ENCODE measurements at regions not wholly inside any gene's neighbourhood (a gene's known extent, or its start where the extent isn't known, plus 50 kb on each side); places are given as distances from the start of the nearest gene placed in this dataset.

DNA sequence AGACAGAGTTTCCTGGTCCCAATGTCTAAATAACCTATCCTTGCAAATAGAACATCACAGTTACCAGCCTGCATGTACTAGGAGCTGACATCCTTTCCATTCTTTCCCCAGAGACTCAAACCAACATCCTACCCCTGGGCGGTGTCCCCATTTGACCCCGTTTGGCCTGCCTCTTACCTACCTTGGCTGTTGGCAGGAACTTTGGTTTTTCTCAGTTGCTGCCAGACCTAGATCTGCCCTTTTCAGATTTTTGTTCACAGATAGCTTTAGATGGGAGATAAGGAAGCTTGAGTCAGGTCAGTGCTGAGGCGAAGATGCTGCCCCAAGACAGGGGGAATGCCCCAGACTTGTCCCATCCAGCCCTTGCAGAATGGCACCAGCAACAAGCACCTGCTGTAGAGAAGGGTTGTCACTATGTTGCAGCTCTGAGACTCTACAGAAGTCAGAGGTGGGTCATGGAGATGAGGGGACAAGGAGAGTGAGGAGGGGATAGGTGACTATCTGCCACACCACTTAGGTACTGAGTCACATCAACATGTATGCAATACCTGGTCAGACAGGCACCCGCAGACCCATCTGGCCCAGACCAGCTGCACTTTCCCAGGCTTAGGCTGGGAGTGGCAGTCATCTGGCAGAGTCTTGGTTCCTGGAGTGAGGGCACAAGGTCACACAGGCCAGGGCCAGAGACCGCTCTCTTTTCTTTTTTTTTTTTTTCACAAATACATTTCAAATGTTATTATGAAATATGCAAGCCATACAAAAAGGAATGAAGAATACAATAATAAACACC, 61.5 kb upstream of the POU2AF1 start:
- TF ChIP-seq, protein P1, sequence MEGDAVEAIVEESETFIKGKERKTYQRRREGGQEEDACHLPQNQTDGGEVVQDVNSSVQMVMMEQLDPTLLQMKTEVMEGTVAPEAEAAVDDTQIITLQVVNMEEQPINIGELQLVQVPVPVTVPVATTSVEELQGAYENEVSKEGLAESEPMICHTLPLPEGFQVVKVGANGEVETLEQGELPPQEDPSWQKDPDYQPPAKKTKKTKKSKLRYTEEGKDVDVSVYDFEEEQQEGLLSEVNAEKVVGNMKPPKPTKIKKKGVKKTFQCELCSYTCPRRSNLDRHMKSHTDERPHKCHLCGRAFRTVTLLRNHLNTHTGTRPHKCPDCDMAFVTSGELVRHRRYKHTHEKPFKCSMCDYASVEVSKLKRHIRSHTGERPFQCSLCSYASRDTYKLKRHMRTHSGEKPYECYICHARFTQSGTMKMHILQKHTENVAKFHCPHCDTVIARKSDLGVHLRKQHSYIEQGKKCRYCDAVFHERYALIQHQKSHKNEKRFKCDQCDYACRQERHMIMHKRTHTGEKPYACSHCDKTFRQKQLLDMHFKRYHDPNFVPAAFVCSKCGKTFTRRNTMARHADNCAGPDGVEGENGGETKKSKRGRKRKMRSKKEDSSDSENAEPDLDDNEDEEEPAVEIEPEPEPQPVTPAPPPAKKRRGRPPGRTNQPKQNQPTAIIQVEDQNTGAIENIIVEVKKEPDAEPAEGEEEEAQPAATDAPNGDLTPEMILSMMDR (IDR thresholded peaks at IDR 0.05; ENCODE audit: unreplicated experiment): no peak
- DNase-seq (ENCODE audit: unreplicated experiment): no peak
- ChIA-PET CTCF (interaction anchor here (0.8 to 4.2 kb wide), 4 partner anchors 10 to 460 kb away, joined by 3 to 42 read pairs (median 15); no protein-coding TSS in a partner anchor), POLR2A (interaction anchor here (1.5 kb wide), 1 partner anchor 11 kb away, joined by 3 read pairs; no protein-coding TSS in a partner anchor)
- Mint-ChIP-seq H3K4me1 (ENCODE audit: insufficient read depth, unreplicated experiment) (peaks cover 13% of the 10 kb centered on the region), H3K27me3 (ENCODE audit: insufficient read depth, unreplicated experiment) (peaks cover 11% of the 10 kb centered on the region), H3K27ac (ENCODE audit: low read depth, unreplicated experiment) (no peak overlapping the region), H3K36me3 (ENCODE audit: insufficient read depth, unreplicated experiment) (no peaks in the 10 kb centered on the region), H3K4me3 (ENCODE audit: unreplicated experiment) (no peak overlapping the region), H3K9me3 (ENCODE audit: unreplicated experiment) (no peaks in the 10 kb centered on the region)
- intact Hi-C loops (cut with micrococcal nuclease): no loop called here
- no TSS peak for BruUV-seq (replicated peaks)

DNA sequence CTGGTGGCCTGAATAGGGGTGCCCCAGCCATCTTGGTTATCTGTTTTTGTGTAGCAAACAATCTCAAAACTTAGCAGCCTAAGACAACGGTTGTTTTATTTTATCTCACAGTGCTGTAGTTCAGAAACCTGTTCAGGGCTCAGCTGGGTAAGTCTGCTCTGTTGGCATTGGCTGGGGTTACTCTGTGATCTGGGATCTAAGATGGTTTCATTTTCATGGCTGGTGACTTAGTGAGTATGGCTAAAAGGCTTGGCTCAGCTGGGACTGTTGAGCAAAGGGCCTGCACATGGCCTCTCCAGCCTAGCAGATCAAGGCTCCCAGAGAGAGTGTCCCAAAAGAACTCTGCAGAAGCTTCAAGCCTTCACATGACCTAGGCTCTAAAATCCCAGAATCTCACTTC, 60.8 kb upstream of the POU2AF1 start:
- intact Hi-C loops (cut with micrococcal nuclease): loop anchor here (10.0 kb wide), 1 partner anchor 975 kb away; no protein-coding TSS in a partner anchor

DNA sequence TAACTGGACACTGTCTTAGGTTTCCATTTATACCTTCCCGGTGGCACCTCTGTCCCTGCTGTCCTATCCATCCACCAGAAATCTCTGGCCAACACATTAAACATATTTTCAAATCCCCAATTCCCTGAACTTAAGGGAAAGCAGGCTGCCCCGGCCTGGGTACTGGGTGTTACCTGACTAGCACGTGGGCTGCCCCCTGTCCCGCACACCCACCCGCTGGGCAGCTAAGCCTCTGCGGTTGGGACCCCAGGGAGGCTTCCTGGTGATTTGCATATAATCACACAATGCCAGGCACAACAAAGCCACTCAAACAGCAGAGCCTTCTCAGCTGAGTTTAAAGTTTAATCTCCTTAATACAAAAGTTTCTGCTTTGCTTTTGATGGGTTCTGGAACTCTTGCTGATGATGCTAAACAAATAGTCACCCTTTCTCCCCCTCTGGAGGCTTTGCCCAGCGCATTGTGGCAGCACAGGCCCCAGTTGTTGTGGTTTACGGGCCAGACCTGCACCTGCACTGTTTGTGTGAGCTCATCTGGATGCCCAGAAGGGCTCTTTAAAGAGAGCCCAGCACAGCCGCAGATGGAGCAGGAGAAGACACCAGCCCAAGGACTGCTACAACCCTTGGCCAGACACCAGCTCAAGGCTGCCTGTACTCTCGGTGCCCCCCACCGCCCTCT, 59.9 kb upstream of the POU2AF1 start:
- BruUV-seq (replicated peaks): no TSS peak
- H3K27me3 Mint-ChIP-seq (ENCODE audit: insufficient read depth, unreplicated experiment): peaks cover 9% of the 10 kb centered on the region
- TF ChIP-seq, protein P1 (IDR thresholded peaks at IDR 0.05; ENCODE audit: unreplicated experiment): no peak

More for the DNA sequence above, 60.8 kb upstream of the POU2AF1 start:
- Mint-ChIP-seq H3K9me3 (ENCODE audit: unreplicated experiment) (no peaks in the 10 kb centered on the region), H3K4me3 (ENCODE audit: unreplicated experiment) (no peak overlapping the region), H3K36me3 (ENCODE audit: insufficient read depth, unreplicated experiment) (no peaks in the 10 kb centered on the region), H3K4me1 (ENCODE audit: insufficient read depth, unreplicated experiment) (peaks cover 13% of the 10 kb centered on the region), H3K27ac (ENCODE audit: low read depth, unreplicated experiment) (peak overlapping the region; percentile 83), H3K27me3 (ENCODE audit: insufficient read depth, unreplicated experiment) (peaks cover 11% of the 10 kb centered on the region)
- ChIA-PET POLR2A (interaction anchor here (1.0 to 1.5 kb wide), 2 partner anchors 12 to 157 kb away, joined by 3 to 4 read pairs; no protein-coding TSS in a partner anchor), CTCF (interaction anchor here (1.2 to 4.2 kb wide), 4 partner anchors 9 to 157 kb away, joined by 3 to 42 read pairs (median 15); no protein-coding TSS in a partner anchor)
- no TSS peak for BruUV-seq (replicated peaks)
- TF ChIP-seq, protein P1 (IDR thresholded peaks at IDR 0.05; ENCODE audit: unreplicated experiment): no peak
- DNase-seq (ENCODE audit: unreplicated experiment): no peak

DNA sequence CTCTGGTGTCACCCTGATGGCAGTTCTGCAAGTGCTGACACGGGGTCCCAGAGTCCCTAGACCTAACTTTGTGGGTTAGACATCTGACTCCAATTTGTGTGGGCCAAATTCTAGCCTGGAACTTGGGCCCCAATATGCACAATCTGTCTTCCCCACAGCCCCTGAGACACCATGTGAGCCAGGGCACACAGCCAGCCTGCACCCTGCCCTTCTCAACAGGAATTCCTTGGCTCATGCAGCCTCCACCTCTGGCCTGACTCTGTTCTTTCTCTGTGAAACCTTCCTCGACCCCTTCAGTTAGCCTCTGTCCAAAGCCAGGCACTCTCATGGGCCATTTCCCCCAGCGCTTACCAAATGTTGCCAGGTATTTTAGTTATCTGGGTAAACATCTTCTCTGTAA, 59.1 kb upstream of the POU2AF1 start:
- peaks cover 4% of the 10 kb centered on the region for H3K36me3 Mint-ChIP-seq (ENCODE audit: insufficient read depth, unreplicated experiment)
- H3K4me3 Mint-ChIP-seq (ENCODE audit: unreplicated experiment): no peak overlapping the region
- H3K9me3 Mint-ChIP-seq (ENCODE audit: unreplicated experiment): no peaks in the 10 kb centered on the region
- H3K4me1 Mint-ChIP-seq (ENCODE audit: insufficient read depth, unreplicated experiment): peaks cover 13% of the 10 kb centered on the region
- DNase-seq (ENCODE audit: unreplicated experiment): no peak
- ChIA-PET POLR2A (no interaction called here), CTCF (interaction anchor here (1.3 to 2.6 kb wide), 3 partner anchors 8 to 155 kb away, joined by 9 to 28 read pairs (median 18); no protein-coding TSS in a partner anchor)
- H3K27ac Mint-ChIP-seq (ENCODE audit: low read depth, unreplicated experiment): no peak overlapping the region
- peaks cover under 1% of the 10 kb centered on the region for H3K27me3 Mint-ChIP-seq (ENCODE audit: insufficient read depth, unreplicated experiment)
- TF ChIP-seq, protein P1 (IDR thresholded peaks at IDR 0.05; ENCODE audit: unreplicated experiment): no peak
- intact Hi-C loops (cut with micrococcal nuclease): loop anchor here (10.0 kb wide), 1 partner anchor 973 kb away; no protein-coding TSS in a partner anchor
- BruUV-seq (replicated peaks): no TSS peak

More for the DNA sequence above, 59.9 kb upstream of the POU2AF1 start:
- DNase-seq (ENCODE audit: unreplicated experiment): no peak
- no peaks in the 10 kb centered on the region for H3K36me3 Mint-ChIP-seq (ENCODE audit: insufficient read depth, unreplicated experiment)
- H3K4me1 Mint-ChIP-seq (ENCODE audit: insufficient read depth, unreplicated experiment): peaks cover 13% of the 10 kb centered on the region
- H3K27ac Mint-ChIP-seq (ENCODE audit: low read depth, unreplicated experiment): peak overlapping the region; percentile 83
- no peak overlapping the region for H3K4me3 Mint-ChIP-seq (ENCODE audit: unreplicated experiment)
- CTCF ChIA-PET: interaction anchor here (1.2 to 4.2 kb wide), 3 partner anchors 11 to 156 kb away, joined by 3 to 42 read pairs (median 27); no protein-coding TSS in a partner anchor
- POLR2A ChIA-PET: interaction anchor here (1.0 to 1.5 kb wide), 2 partner anchors 13 to 156 kb away, joined by 3 to 4 read pairs; no protein-coding TSS in a partner anchor
- H3K9me3 Mint-ChIP-seq (ENCODE audit: unreplicated experiment): no peaks in the 10 kb centered on the region
- intact Hi-C loops (cut with micrococcal nuclease): loop anchor here (10.0 kb wide), 1 partner anchor 974 kb away; no protein-coding TSS in a partner anchor

All from MCF 10A (cell line).